ENCODE measurements at regions not wholly inside any gene's neighbourhood (a gene's known extent, or its start where the extent isn't known, plus 50 kb on each side); places are given as distances from the start of the nearest gene placed in this dataset.

DNA sequence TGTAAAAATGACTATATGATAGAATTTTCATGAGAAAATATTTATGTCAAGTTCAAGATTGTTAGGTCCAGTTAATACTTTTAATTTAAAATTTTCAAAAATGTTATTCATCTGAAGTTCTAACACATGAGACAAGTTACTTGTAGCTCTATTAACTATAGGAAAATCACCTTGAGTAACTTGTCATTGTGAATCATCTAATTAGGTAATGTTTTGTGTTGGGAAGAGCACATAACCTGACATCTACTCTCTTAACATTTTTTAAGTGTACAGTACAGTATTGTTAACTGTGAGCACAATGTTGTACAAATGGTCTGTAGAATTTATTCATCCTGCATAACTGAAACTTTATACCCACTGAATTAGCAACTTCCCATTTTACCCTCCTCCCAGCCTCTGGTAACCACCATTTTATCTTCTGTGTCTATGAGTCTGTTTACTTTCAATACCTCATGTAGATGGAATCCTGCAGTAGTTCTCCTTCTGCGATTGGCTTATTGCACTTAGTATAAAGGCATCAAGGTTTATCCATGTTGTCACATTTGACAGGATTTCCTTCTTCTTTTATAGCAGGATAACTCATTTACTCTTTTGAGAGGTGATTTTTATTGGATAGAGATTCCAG, 54.6 kb downstream of the ARL4A start:
- no peaks in the 10 kb centered on the region for H3K27me3 ChIP-seq
- no peak for DNase-seq
- WGBS, 4 donors, result 3 to 41% (median 33%) methylated on average over 1 of the region's 1 CpG
- H3K27ac ChIP-seq, result no peak overlapping the region
- H3K4me3 ChIP-seq, result no peak overlapping the region
- H3K36me3 ChIP-seq (replicated peaks in 1 of 2), result no peaks in the 10 kb centered on the region
- intact Hi-C loops (cut with DNase I), result no loop called here
- H3K9me3 ChIP-seq (replicated peaks in 1 of 3), result no peaks in the 10 kb centered on the region
- TF ChIP-seq, protein P1, sequence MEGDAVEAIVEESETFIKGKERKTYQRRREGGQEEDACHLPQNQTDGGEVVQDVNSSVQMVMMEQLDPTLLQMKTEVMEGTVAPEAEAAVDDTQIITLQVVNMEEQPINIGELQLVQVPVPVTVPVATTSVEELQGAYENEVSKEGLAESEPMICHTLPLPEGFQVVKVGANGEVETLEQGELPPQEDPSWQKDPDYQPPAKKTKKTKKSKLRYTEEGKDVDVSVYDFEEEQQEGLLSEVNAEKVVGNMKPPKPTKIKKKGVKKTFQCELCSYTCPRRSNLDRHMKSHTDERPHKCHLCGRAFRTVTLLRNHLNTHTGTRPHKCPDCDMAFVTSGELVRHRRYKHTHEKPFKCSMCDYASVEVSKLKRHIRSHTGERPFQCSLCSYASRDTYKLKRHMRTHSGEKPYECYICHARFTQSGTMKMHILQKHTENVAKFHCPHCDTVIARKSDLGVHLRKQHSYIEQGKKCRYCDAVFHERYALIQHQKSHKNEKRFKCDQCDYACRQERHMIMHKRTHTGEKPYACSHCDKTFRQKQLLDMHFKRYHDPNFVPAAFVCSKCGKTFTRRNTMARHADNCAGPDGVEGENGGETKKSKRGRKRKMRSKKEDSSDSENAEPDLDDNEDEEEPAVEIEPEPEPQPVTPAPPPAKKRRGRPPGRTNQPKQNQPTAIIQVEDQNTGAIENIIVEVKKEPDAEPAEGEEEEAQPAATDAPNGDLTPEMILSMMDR (IDR thresholded peaks at IDR 0.05), result no peak
- no peak for TF ChIP-seq POLR2A (IDR thresholded peaks at IDR 0.05)
- no peaks in the 10 kb centered on the region for H3K4me1 ChIP-seq (replicated peaks in 1 of 2)

DNA sequence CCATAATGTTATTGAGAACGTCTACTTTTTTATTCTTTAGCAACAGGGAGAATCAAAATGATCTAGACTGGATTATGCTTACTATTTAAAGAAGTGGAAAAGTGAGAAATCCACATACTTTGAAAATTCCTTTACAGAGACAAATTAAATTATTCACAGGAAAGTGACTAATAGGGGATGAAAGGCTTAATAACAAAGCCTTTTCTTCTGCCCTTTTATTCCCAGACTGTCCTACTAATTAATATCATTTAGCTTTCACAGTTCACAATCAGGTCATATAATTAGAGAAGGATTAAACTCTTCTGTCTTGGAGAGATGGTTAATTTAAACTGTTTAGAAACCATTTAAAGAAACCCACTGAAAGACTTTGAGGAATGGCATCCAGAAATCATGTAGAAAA, 58.8 kb downstream of the ARL4A start:
- no peak overlapping the region for H3K27ac ChIP-seq
- TF ChIP-seq, protein P1 (IDR thresholded peaks at IDR 0.05), result no peak
- TF ChIP-seq POLR2A (IDR thresholded peaks at IDR 0.05), result no peak
- intact Hi-C loops (cut with DNase I), result no loop called here
- H3K4me3 ChIP-seq, result no peak overlapping the region
- WGBS, 4 donors, result 32 to 46% (median 38%) methylated on average over 1 of the region's 1 CpG
- no peaks in the 10 kb centered on the region for H3K4me1 ChIP-seq (replicated peaks in 1 of 2)
- no peaks in the 10 kb centered on the region for H3K27me3 ChIP-seq
- DNase-seq, result no peak
- H3K9me3 ChIP-seq (replicated peaks in 1 of 3), result no peaks in the 10 kb centered on the region
- H3K36me3 ChIP-seq (replicated peaks in 1 of 2), result no peaks in the 10 kb centered on the region

DNA sequence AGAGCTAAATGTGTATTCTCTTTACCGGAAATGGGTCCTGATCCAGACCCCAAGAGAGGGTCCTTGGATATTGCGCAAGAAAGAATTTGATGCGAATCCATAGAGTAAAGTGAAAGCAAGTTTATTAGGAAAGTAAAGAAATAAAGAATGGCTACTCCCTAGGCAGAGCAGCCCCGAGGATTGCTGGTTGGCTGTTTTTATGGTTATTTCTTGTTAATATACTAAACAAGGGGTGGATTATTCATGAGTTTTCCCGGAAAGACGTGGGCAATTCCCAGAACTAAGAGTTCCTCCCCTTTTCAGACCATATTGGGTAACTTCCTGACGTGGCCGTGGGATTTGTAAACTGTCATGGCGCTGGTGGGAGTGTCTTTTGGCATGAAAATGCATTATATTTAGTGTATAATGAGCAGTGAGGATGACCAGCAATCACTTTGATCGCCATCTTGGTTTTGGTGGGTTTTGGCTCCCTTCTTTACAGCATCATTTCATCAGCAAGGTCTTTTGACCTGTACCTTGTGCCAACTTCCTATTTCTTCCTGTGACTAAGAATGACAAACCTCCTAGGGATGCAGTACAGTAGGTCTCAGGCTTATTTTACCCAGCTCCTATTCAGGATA, 60.4 kb downstream of the ARL4A start:
- no peak overlapping the region for H3K4me3 ChIP-seq
- no peak overlapping the region for H3K27ac ChIP-seq
- H3K27me3 ChIP-seq, result no peaks in the 10 kb centered on the region
- no peaks in the 10 kb centered on the region for H3K4me1 ChIP-seq (replicated peaks in 1 of 2)
- no peak for TF ChIP-seq POLR2A (IDR thresholded peaks at IDR 0.05)
- TF ChIP-seq, protein P1 (IDR thresholded peaks at IDR 0.05), result no peak
- intact Hi-C loops (cut with DNase I), result no loop called here
- WGBS, 4 donors, result 84 to 92% (median 85%) methylated on average over 10 of the region's 10 CpGs
- no peaks in the 10 kb centered on the region for H3K36me3 ChIP-seq (replicated peaks in 1 of 2)
- DNase-seq, result no peak
- H3K9me3 ChIP-seq (replicated peaks in 1 of 3), result no peaks in the 10 kb centered on the region

DNA sequence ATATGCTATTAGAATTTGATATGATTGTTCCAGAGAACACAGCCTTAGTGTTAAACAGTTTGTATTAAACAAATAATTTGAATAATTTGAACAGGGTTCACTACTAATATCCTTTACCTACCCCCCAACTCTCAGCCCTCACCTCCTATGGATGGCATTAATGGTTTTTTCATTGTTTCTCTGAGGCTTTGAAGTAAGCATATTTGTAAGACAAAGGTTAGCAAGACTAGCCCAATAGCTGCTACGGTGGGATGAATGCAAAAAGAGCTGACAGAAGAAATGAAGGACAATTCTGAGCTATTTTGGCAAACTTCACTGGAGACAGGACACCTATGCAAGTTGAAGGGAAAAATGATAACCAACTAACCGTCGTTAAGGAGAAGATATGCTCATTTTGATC, 61.6 kb downstream of the ARL4A start:
- Histone ChIP-seq H3K9me3 (replicated peaks in 1 of 3) (no peaks in the 10 kb centered on the region), H3K27me3 (no peaks in the 10 kb centered on the region), H3K4me1 (replicated peaks in 1 of 2) (no peaks in the 10 kb centered on the region), H3K27ac (no peak overlapping the region), H3K4me3 (no peak overlapping the region), H3K36me3 (replicated peaks in 1 of 2) (no peaks in the 10 kb centered on the region)
- intact Hi-C loops (cut with DNase I), result no loop called here
- TF ChIP-seq, protein P1 (IDR thresholded peaks at IDR 0.05), result no peak
- no peak for TF ChIP-seq POLR2A (IDR thresholded peaks at IDR 0.05)
- 64 to 73% (median 72%) methylated on average over 3 of the region's 3 CpGs for WGBS, 4 donors
- DNase-seq, result no peak
